Skin of body (tissue), 1 donor: ENCODE measurements at regions not wholly inside any gene's neighbourhood (a gene's known extent, or its start where the extent isn't known, plus 50 kb on each side); places are given as distances from the start of the nearest gene placed in this dataset.
"Not testable (repeated sequence)": the region's sequence is repeated elsewhere in the genome, so short reads cannot be mapped to it uniquely, and the experiment has no call there.

ENCODE experiments used
- DNase-seq: peaks from one replicate; lab custom pipeline; 2025; lab: John Stamatoyannopoulos, UW

DNA sequence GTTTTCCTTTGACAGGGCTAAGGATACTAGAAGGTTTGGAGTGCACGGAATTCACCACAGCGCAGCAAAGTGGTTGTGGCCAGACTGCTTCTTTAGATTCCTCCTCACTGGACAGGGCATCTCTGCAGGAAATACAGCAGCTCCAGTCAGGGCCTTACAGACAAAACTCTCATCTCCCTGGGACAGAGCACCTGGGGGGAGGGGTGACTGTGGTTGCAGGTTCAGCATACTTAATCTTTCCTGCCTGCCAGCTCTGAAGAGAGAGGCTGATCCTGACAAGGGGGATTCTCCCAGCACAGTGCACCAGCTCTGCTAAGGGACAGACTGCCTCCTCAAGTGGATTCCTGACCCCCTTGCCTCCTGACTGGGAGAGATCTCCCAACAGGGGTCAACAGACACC, 1257.9 kb downstream of the NXPH1 start:
- DNase-seq = no peak

DNA sequence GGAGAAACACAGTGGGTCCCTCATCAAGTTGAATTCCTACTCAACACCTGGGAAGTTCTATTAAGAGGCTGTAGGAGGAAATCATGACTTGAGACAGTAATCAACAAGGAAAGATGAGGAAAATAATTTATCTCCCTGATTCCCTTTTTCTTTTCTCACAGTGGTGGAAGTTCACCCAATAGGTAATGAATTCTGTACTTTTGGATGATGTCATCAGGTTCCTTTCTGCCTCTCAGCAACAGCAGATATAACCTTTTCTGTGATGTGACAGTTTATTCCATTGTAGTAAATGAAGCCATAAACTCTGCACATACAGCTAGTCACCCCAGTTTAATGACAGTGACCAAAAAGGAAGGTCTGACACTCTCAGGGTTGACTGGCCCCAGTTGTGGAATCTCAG, 1265.0 kb downstream of the NXPH1 start:
- no peak for DNase-seq

DNA sequence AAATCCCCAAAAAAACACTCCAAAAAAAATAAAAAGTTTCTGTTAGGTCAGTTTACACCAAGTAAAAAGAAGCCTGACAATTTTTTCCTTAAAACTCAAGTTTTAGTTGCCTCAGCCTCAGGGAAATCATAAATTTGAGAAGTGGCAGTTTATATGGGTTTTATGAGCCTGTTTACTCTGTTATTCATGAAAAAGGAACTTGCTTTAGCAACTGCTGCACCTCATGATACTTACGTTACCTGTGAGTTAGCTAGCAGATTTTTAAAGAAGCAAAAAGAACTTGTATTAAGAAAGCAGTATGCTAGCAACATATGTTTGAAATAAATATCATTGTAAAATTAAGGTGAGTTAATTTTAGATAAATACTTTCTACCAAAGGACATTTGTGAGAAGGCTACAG, 1264.5 kb upstream of the PHF14 start:
- no peak for DNase-seq

DNA sequence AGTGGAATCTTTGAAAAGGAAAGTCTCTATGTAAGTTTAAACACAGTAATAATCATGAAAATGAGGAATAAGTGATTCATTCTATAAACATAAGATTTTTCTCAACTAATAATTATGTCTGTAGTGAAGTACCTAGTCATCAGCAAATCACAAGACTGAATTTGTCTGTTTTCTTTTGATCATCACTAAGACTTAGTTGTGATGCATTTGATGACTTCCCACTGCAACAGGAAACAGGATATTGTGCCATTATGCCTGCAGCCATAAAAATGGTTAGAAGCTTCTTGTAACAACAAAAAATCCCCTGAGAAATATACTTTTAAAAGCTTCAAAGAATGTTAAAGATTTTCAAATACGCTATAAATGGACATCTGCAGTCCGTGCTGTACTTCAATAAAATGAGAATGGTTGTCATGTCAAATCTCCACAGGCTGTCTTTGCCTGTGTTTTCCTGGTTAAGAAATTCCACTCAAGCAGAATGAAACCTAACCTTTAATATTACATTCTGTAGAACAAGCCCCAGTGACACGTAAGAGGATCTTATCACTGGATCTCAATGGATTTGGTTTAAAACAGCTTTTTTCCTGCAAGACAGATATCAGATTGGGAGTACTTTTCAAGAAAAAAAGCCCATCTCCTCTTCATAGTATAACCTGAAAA, 1262.3 kb upstream of the PHF14 start:
- DNase-seq = no peak

DNA sequence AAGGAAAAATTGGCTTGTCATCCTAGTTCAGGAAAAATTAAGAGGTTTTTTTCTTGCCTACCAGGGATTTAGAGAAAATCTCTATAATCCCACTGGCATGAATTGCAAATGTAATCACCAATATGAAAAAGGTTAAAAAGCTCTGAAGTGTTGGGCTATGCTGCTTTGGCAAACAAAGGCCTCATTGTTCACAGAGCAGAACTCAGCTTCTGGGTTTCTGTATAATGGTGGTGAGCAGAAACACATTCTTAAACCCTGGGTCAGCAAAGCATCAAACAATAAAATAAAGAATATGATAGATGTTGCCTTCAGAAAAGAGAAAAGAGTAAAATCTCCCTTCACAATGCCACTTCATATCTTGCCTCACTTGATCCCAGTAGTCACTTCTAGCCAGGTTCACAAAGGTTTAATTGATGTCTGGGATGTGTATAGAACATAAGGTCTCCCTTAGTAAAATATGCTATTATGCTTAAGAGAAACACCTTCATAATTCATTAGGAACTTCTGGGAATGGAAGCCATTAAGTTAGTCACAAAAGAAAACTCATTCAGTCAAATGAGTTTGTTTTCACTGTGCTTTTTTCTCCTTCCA, 1255.5 kb upstream of the PHF14 start:
- no peak for DNase-seq

DNA sequence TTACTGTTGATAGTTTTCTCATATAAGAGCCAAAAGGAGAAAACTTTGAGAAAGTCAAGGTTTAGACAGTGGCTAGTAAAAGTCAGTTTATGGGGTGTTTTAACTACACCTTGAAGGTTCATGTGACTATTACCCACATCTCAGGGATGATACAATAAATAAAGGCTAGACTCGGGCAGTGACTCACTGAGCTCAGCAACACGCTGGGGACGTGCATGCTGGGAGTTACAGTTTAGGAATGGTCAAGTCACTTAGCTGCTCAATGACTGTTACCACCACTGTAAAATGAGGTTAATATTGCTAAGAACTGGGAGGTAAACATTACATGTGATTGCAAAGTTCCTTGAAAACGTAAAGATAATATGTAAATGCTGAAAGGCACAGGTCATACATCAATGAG, 1254.4 kb upstream of the PHF14 start:
- no peak for DNase-seq

DNA sequence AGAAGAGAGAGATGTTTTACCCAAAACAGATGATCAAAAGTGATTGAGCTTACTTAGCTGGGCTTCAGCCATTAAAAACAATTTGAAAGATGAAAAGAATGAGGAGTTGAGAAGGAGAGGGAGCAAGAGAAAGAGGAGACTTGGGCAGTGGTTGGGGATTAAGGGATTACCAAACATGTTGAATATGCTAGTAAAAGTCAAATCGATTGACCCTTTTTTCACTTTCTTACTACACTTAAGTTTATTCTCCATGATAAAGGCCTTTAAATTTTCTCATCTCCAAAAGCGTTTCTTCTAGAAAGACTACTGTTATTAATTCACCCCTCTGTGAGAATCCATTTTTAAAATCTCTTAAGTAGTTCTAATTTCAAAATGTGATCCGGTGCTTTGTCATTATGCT, 1254.0 kb upstream of the PHF14 start:
- no peak for DNase-seq

DNA sequence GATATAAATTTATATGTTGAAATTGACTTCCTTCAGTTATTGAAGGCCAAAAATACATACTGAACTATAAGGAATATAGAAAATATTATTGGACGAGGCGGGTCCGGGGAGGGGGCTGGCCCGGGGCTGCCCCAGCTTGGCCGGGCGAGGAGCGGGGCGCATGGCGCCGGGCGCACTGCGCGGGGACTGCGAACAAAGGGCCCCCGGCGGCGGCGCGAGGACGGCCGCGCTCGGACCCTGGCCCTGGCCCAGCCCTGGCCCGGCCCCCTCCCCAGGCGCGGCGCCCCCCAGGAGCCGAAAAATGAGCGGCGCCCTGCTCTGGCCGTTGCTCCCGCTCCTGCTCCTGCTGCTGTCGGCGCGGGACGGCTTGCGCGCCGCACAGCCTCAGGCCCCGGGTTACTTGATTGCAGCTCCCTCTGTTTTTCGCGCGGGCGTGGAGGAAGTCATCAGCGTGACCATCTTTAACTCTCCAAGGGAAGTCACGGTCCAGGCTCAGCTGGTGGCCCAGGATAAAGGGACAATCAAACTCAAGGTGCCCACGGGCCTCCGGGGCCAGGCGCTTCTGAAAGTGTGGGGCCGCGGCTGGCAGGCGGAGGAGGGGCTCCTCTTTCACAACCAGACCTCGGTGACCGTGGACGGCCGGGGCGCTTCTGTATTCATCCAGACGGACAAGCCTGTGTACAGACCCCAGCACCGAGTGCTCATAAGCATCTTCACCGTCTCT, 1247.6 kb upstream of the PHF14 start:
- DNase-seq = not testable (repeated sequence)

DNA sequence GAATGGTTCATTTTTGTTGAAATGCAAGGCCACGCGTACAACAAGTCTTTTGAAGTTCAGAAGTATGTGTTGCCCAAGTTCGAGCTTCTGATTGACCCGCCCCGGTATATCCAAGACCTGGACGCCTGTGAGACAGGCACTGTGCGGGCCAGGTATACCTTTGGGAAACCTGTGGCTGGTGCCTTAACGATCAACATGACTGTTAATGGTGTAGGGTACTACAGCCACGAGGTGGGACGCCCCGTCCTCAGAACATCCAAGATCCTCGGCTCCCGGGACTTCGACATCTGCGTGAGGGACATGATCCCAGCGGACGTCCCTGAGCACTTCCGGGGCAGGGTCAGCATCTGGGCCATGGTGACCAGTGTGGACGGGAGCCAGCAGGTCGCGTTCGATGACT, 1246.9 kb upstream of the PHF14 start:
- not testable (repeated sequence) for DNase-seq

DNA sequence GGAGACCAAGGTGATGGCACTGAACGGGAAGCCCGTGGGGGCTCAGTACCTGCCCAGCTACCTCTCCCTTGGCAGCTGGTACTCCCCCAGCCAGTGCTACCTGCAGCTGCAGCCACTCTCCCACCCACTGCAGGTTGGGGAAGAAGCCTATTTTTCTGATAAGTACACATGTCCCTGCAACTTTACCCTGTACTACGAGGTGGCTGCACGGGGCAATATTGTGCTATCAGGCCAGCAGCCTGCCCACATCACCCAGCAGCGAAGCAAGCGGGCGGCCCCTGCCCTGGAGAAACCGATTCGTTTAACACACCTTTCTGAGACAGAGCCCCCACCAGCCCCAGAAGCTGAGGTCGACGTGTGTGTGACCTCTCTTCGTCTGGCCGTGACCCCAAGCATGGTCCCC, 1246.2 kb upstream of the PHF14 start:
- not testable (repeated sequence) for DNase-seq

DNA sequence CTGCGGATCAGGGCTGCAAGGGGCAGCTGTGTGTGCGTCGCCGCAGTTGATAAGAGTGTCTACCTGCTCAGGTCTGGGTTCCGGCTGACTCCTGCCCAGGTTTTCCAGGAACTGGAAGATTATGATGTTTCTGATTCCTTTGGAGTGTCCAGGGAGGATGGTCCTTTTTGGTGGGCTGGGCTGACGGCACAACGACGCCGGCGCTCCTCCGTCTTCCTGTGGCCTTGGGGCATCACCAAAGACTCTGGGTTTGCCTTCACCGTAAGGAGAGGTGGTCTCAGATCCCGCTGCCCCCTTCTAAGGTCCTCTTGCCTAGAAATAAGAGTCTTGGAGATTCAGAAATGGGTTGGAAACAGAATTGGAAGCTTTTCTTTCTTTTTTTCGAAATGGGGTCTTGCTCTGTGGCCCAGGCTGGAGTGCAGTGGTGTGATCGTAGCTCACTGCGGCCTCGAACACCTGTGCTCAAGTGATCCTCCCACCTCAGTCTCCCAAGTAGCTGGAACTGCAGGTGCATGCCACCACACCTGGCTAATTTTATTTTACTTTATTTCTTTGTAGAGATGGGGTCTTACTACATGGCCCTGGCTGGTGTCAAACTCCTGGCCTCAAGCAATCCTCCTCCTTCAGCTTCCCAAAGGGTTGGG, 1245.5 kb upstream of the PHF14 start:
- DNase-seq = not testable (repeated sequence)

DNA sequence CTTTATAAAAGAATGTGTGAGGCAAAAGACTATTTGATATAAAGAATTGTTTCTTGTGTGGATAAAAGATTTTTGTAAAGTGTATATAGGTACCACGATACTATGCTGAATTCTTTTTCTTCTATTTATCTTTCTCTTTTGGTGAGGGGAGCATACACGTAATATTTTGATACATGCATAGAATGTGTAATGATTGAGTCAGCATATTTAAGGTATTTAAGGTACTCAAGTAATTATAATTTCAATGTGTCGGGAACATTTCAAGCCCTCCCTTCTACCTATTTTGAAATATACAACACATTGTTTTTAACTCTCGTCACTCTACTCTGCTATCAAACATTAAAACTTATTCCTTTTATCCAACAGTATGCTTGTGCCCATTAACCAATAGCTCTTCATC, 1221.6 kb upstream of the PHF14 start:
- no peak for DNase-seq

DNA sequence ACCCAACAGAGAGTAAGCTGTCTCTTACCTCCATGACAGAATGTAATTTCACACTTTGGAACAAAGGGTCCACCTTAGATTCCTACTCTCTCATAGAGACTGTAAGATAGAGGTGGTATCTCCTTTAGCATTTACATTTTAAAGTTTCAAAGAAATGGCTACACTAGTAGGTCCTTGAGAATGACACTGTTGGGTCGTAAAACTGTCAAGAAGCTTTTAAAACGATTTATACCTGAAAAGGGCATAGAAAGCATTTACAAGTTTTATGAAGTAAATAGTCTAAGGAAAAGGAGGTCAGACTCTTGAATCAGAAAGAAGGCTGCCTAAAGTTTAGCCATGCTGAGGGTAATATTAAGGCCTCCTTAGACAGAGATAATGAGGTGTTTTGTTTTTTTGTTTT, 1212.4 kb upstream of the PHF14 start:
- DNase-seq = no peak

DNA sequence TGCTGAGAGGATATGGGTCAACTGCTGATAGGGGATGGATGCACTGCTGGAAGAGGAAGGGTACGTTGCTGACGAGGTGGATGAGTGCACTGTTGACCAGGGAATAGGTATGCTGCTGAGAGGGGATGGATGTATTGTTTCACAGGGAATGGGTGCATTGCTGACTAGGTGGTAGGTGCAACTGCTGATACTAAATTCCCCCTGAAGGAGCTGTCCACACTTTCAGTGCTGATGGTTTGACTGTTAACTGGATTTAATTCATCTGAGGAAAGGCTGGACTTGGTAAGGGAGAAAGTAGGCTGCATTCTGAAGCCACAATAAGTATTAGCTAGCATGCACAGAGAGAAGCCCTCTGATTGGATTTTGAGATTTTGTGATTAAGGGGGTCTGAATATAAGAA, 1196.8 kb upstream of the PHF14 start:
- DNase-seq = no peak

DNA sequence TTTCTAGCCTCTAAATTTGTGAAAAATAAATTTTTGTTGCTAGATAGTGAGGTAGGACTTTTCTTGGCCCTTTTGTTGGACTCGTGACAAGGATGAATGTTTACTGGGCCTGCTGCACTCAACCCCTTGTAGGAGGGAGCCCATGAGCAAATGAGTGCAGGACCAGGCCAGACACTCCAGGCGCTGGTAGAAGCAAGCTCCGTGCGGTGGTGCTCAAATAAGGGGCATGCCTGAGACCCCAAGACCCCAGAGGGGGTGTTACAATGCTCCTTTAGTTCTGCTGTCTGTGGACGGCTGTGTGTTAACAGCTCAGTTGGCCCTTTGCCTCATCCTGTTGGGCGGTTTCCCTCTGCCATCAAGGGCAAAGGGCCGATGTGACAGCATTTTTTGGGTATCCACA, 1195.3 kb upstream of the PHF14 start:
- no peak for DNase-seq

DNA sequence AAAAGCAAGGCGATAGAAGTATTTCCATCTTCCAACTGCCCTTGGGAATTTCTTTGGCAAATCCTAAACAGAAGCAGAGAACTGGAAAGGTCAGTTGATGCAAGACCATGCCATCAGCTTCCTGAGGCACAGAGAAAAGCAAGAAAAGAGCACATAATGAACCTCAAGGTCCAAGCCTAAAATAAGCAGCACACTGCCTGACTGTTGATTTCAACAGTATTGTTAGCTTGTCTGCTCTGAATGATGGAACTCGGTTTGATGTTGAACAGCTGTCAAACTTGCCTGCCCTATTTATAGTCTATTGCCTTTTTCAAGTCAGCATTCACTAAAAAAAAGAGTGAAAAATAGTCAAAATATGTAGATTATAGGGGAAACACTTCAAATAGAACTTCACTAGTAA, 1192.0 kb upstream of the PHF14 start:
- DNase-seq = no peak

DNA sequence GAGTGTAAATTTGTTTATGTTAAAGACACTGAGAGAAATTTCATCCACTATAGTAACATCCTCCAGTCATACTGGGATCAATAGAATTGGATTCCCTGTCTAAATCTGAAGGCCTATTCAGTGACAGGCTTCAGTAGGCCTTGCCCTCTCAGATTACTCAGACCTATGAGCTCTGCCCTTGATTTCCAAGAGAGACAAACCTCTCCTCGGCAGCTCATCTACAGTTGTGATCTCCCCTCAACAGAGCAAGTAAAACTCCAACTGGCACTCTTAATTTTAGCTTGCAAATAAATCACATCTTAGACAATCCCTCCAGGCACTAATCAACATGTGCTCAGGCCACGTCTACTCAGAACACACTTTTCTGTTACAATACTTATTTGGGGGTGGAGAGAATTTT, 1191.4 kb upstream of the PHF14 start:
- no peak for DNase-seq

DNA sequence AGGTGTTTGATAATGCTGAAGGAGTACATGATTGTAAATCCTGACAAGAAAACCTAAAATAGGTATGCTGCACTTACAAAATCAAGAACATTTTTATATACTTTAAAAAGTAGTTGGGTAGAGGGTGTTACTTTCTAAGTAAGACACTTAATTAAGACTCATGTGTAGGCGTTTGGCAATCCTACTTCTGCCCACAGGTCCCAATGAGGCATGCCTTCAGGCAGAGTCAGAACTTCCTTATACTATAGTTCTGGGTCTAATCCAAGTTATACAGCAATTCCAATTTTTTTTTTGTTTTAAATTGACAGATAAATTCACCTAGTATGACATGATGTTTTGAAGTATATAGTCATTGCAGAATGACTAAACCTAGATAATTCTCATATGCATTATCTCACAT, 1188.5 kb upstream of the PHF14 start:
- no peak for DNase-seq

DNA sequence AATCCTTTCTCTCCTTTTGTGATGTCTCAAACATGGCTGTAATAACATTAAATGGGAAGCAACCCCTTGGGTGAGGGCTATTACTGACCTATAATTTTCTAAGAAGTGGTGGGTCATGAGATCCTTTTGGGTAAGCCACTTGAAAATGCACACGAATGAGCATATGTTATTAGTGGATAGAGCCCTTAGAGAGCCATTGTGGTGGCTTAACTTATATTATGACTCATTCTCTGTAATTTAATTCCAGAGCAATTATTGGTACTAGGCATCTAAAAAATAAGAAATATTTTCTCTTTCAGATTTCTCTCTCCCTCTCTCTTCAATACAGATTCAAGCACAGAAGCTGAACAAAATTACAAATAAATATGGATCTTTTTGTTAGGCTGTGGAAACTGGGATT, 1177.4 kb upstream of the PHF14 start:
- DNase-seq = no peak

DNA sequence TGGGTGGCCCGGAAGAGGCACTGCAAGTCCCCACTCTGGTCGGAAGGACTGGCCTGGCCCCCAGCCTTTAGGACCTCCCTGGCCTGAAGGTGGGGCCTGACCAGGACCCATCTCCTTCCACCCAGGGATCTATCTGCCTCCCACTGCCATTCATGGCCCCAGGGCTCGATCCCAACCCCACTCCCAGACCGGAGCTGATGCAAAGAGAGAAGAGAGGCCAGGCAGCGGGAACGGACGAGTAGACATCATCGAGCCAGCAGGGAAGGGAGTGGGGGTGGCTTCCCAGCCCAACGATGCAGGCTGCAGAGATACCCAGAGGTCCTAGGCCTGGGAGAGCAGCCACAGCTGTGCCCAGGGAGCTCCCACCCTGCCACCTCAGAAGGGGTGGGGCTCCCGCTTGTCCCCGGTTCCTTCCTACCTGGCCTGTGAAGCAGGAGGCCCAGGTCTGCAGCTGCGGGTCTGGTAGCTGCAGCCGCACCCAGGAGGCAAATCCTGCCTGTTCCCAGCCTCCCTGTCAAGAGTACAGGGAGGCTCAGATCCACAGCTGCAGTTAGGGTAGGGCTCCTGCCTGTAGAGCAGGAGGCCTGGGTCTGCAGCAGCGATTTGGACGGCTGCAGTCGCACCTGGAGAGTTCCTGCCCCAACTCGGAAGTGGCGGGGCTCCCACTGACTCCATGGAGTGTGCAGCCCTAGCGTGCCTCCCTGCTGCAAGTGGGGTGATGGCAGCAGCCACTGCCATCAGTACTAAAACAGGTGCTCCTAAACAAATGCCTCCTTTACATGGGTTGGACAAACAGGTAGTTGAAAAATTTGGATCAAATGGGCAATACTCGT, 1151.0 kb upstream of the PHF14 start:
- DNase-seq = no peak

DNA sequence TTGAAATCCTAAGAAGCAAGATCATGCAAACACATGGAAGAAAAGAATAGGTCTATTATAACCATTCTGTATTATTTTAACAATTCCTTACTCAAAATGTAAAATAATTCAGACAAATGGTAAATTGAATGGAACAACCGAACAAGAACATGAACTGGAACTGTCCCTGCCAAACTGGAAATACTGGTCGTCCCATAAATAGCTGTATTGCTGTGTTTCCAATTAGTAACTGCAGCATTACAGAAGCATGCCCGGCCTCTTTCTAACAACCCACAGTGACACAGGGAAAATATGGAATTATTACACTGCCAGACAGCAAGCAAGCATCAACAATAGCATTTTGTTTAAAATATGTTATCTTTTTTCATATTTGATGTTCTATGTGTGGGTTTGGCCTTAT, 1138.5 kb upstream of the PHF14 start:
- DNase-seq = no peak

DNA sequence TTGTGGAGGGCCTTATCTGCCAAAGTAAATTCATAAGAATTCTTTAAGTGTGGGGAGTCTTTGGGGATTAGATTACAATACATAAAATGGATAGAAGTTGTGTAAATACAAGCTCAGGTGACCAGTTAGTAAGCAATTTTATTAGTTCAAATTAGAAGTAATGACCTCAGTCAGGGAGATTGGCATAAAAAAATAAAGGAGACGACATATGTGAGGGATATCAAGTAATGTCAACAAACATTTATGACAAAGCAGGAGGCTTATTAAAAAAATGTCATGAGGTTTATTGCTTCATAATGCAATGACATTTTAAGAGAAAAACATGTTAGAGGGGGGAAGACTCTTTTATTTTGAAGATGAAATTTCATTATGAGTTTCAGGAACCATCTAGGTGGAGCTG, 1137.0 kb upstream of the PHF14 start:
- DNase-seq = no peak
